WTC11 (cell line): ENCODE measurements at regions not wholly inside any gene's neighbourhood (a gene's known extent, or its start where the extent isn't known, plus 50 kb on each side); places are given as distances from the start of the nearest gene placed in this dataset.

Source experiments
- CTCF ChIP-seq: fragments of 200-600 bp; IDR thresholded peaks from 2 replicates; pipeline ENCODE4 v1.8.0; 2022; ENCODE audit warnings: antibody characterized with exemption
- FOXP4 ChIP-seq: sonication (generic); formaldehyde crosslinking; IDR thresholded peaks from 2 replicates; pipeline ENCODE4 v1.8.0; 2022; ENCODE audit warnings: mild to moderate bottlenecking, missing genetic modification reagents
- MLX ChIP-seq: sonication (generic); formaldehyde crosslinking; IDR thresholded peaks from 2 replicates; pipeline ENCODE4 v1.8.1; 2023; ENCODE audit warnings: mild to moderate bottlenecking, missing genetic modification reagents, moderate library complexity
- NFE2L1 ChIP-seq: sonication (generic); formaldehyde crosslinking; IDR thresholded peaks from 2 replicates; pipeline ENCODE4 v1.8.1; 2023; ENCODE audit warnings: missing genetic modification reagents
- NR2C2 ChIP-seq: sonication (generic); formaldehyde crosslinking; IDR thresholded peaks from 2 replicates; pipeline ENCODE4 v1.8.0; 2022; ENCODE audit warnings: mild to moderate bottlenecking, missing genetic modification reagents
- NR3C1 ChIP-seq: sonication (generic); formaldehyde crosslinking; conservative IDR thresholded peaks from 2 replicates; pipeline ENCODE4 v1.8.1; 2023; ENCODE audit warnings: low read depth, mild to moderate bottlenecking, missing genetic modification reagents
- PRDM15 ChIP-seq: sonication (generic); formaldehyde crosslinking; IDR thresholded peaks from 2 replicates; pipeline ENCODE4 v1.8.0; 2022; ENCODE audit warnings: missing genetic modification reagents
- TEAD4 ChIP-seq: sonication (generic); formaldehyde crosslinking; IDR thresholded peaks from 2 replicates; pipeline ENCODE4 v1.8.0; 2022; ENCODE audit warnings: mild to moderate bottlenecking, missing genetic modification reagents
- ZBTB21 ChIP-seq: sonication (generic); formaldehyde crosslinking; IDR thresholded peaks from 2 replicates; pipeline ENCODE4 v1.8.1; 2023; ENCODE audit warnings: mild to moderate bottlenecking, missing genetic modification reagents, borderline replicate concordance
- ZNF317 ChIP-seq: sonication (generic); formaldehyde crosslinking; IDR thresholded peaks from 2 replicates; pipeline ENCODE4 v1.8.1; 2023; ENCODE audit warnings: low read depth, mild to moderate bottlenecking, moderate library complexity, missing genetic modification reagents, borderline replicate concordance

GRCh38 chr10:83734278-83734677, 405.0 kb upstream of the GHITM start:
- TF ChIP-seq CTCF (no peak), NR2C2 (no peak), MLX (CRISPR knock-in tag) (no peak), NFE2L1 (CRISPR knock-in tag) (no peak), NR3C1 (no peak), ZNF317 (no peak), PRDM15 (CRISPR knock-in tag) (no peak), ZBTB21 (CRISPR knock-in tag) (no peak), FOXP4 (CRISPR knock-in tag) (no peak), TEAD4 (CRISPR knock-in tag) (no peak)
